ENCODE measurements at regions not wholly inside any gene's neighbourhood (a gene's known extent, or its start where the extent isn't known, plus 50 kb on each side); places are given as distances from the start of the nearest gene placed in this dataset.

DNA sequence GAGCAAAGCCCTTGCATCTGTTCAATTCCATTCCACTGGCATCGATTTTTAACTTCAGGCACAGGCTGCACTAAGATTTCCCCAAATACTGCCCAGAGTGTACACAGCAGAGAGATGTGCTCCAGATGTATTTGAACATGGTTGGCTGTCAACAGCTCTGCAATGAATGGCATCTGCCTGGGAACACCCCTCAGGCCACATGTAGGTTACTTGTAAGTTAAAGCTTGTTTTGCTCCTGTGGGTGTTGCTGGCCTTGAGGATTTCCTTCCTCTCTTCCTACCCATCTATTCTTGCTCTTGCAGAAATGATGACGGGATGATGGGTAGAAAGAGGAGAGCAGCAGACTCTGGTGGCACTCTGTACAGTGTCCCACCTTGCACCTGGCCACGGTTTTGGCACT, 69.3 kb upstream of the HELT start:
- no peak overlapping the region for H3K27ac ChIP-seq
- no peak for TF ChIP-seq POLR2A (IDR thresholded peaks at IDR 0.05)
- TF ChIP-seq, protein P1, sequence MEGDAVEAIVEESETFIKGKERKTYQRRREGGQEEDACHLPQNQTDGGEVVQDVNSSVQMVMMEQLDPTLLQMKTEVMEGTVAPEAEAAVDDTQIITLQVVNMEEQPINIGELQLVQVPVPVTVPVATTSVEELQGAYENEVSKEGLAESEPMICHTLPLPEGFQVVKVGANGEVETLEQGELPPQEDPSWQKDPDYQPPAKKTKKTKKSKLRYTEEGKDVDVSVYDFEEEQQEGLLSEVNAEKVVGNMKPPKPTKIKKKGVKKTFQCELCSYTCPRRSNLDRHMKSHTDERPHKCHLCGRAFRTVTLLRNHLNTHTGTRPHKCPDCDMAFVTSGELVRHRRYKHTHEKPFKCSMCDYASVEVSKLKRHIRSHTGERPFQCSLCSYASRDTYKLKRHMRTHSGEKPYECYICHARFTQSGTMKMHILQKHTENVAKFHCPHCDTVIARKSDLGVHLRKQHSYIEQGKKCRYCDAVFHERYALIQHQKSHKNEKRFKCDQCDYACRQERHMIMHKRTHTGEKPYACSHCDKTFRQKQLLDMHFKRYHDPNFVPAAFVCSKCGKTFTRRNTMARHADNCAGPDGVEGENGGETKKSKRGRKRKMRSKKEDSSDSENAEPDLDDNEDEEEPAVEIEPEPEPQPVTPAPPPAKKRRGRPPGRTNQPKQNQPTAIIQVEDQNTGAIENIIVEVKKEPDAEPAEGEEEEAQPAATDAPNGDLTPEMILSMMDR (IDR thresholded peaks at IDR 0.05), result no peak
- intact Hi-C loops (cut with DNase I), result no loop called here
- DNase-seq (no peak), ATAC-seq (no peak)
- H3K36me3 ChIP-seq (replicated peaks in 1 of 2; ENCODE audit: insufficient read depth in 1 of 2, low read depth in 2 of 2), result no peaks in the 10 kb centered on the region
- no peaks in the 10 kb centered on the region for H3K4me1 ChIP-seq
- H3K9me3 ChIP-seq, result no peaks in the 10 kb centered on the region
- no peak overlapping the region for H3K4me3 ChIP-seq
- WGBS, 2 donors, result 65 to 68% methylated on average over 3 of the region's 3 CpGs
- H3K27me3 ChIP-seq, result no peaks in the 10 kb centered on the region

- intact Hi-C loops (cut with DNase I), result no loop called here
- H3K4me1 ChIP-seq, result no peaks in the 10 kb centered on the region
- H3K36me3 ChIP-seq (replicated peaks in 1 of 2; ENCODE audit: insufficient read depth in 1 of 2, low read depth in 2 of 2), result no peaks in the 10 kb centered on the region
- H3K9me3 ChIP-seq, result no peaks in the 10 kb centered on the region
- ATAC-seq, result no peak
- TF ChIP-seq, protein P1 (IDR thresholded peaks at IDR 0.05), result no peak
- TF ChIP-seq POLR2A (IDR thresholded peaks at IDR 0.05), result no peak
- 76 to 90% methylated on average over 6 to 9 of the region's 9 CpGs for WGBS, 2 donors
- H3K4me3 ChIP-seq, result no peak overlapping the region
- no peaks in the 10 kb centered on the region for H3K27me3 ChIP-seq
- no peak overlapping the region for H3K27ac ChIP-seq
- DNase-seq, result no peak
Observed at GRCh38 chr4:184950117-184950830, 68.0 kb upstream of the HELT start.

DNA sequence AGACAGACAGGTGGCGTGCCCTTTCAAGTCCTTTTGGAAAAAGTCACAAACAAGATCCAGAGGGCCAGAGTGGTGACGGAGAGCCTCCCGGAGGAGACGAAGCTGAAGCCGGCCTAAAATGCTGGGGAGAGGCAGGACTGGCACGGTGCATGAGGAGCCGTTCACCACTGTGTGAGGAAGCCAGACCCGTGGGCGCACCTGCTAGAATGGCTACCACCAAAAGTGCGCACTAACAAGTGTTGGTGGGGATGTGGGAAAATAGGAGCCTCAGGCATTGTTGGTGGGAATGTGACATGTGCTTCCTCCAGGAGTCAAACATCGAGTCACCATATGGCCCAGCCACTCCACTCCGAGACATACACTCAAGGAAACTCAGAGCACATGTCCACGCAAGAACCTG, 67.4 kb upstream of the HELT start:
- H3K36me3 ChIP-seq (replicated peaks in 1 of 2; ENCODE audit: insufficient read depth in 1 of 2, low read depth in 2 of 2), result no peaks in the 10 kb centered on the region
- no peaks in the 10 kb centered on the region for H3K4me1 ChIP-seq
- no peak overlapping the region for H3K4me3 ChIP-seq
- DNase-seq (no peak), ATAC-seq (no peak)
- H3K27me3 ChIP-seq, result no peaks in the 10 kb centered on the region
- WGBS, 2 donors, result 82 to 84% methylated on average over 13 of the region's 13 CpGs
- H3K9me3 ChIP-seq, result no peaks in the 10 kb centered on the region
- intact Hi-C loops (cut with DNase I), result no loop called here
- H3K27ac ChIP-seq, result no peak overlapping the region
- TF ChIP-seq, protein P1 (IDR thresholded peaks at IDR 0.05), result no peak
- TF ChIP-seq POLR2A (IDR thresholded peaks at IDR 0.05), result no peak

DNA sequence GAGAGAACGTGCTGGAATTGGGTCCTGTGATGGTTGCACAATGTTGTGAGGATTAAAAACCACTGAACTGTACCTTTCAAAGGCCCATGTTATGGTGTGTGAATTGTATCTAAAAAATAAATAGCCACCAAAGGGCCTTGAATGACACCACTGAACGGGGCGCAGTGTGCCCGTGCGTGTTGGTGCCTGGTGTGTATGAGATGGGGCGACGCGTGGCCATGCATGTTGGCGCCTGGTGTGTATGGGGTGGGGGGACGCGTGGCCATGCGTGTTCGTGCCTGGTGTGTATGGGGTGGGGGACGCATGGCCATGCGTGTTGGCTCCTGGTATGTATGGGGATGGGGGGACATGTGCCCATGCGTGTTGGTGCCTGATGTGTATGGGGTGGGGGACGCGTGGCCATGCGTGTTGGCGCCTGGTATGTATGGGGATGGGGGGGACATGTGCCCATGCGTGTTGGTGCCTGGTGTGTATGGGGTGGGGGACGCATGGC, 66.6 kb upstream of the HELT start:
- Histone ChIP-seq H3K9me3 (no peaks in the 10 kb centered on the region), H3K4me1 (no peaks in the 10 kb centered on the region), H3K27me3 (no peaks in the 10 kb centered on the region), H3K4me3 (no peak overlapping the region), H3K27ac (no peak overlapping the region), H3K36me3 (replicated peaks in 1 of 2; ENCODE audit: insufficient read depth in 1 of 2, low read depth in 2 of 2) (no peaks in the 10 kb centered on the region)
- no peak for TF ChIP-seq POLR2A (IDR thresholded peaks at IDR 0.05)
- TF ChIP-seq, protein P1 (IDR thresholded peaks at IDR 0.05), result no peak
- intact Hi-C loops (cut with DNase I), result no loop called here
- no peak for ATAC-seq
- DNase-seq, result no peak
- WGBS, 2 donors, result 80 to 90% methylated on average over 15 to 22 of the region's 22 CpGs

DNA sequence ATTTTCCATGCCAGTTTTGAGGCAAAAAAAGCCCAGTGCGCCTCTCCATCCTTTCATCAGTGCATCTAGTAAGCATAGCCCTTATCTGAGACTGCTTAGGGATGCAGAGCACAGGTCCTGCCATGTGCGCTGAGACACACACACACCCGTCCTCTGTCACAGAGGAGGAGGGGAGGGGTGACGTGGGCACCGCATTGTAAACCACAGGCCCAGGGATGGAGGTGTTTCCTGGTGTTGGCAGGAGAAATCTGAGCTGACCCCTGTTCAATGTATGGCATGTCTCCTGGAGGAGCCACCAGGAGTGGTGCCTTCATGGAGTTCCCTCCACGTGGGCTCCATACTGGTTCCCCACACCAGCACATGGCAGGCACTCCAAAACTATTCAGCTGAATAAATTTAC, 65.8 kb upstream of the HELT start:
- intact Hi-C loops (cut with DNase I), result no loop called here
- no peak for TF ChIP-seq POLR2A (IDR thresholded peaks at IDR 0.05)
- TF ChIP-seq, protein P1 (IDR thresholded peaks at IDR 0.05), result no peak

More for the DNA sequence above, 65.8 kb upstream of the HELT start:
- no peaks in the 10 kb centered on the region for H3K9me3 ChIP-seq
- H3K36me3 ChIP-seq (replicated peaks in 1 of 2; ENCODE audit: insufficient read depth in 1 of 2, low read depth in 2 of 2), result no peaks in the 10 kb centered on the region
- H3K27me3 ChIP-seq, result no peaks in the 10 kb centered on the region
- no peak overlapping the region for H3K27ac ChIP-seq
- H3K4me3 ChIP-seq, result no peak overlapping the region
- H3K4me1 ChIP-seq, result no peaks in the 10 kb centered on the region
- DNase-seq (no peak), ATAC-seq (no peak)
- WGBS, 2 donors, result 68 to 70% methylated on average over 6 of the region's 6 CpGs

All from body of pancreas (tissue), 4 donors.